Common myeloid progenitor, CD34-positive (primary cell): ENCODE measurements at regions not wholly inside any gene's neighbourhood (a gene's known extent, or its start where the extent isn't known, plus 50 kb on each side); places are given as distances from the start of the nearest gene placed in this dataset.

ENCODE experiments used
- CTCF ChIA-PET: fragments of 350-600 bp; sonication (Branson Sonifier 250); formaldehyde crosslinking; loops from one replicate; lab custom pipeline; 2021; ENCODE audit warnings: antibody characterized with exemption; lab: Charles Lee
- POLR2A ChIA-PET: fragments of 350-600 bp; sonication (Branson Sonifier 250); formaldehyde crosslinking; loops from one replicate; lab custom pipeline; 2021; ENCODE audit warnings: antibody characterized with exemption; lab: Charles Lee
- DNase-seq, 3 donors: peaks; one replicate each; pipeline versions ENCODE4 v3.0.0 to v3.0.0-alpha.2; 2013
- H3K27ac ChIP-seq, 2 experiments: 1 replicate in 1 of 2; 2 replicates in 1 of 2; pipeline ENCODE4 v1.7.0; 2013; ENCODE audit warnings: inconsistent platforms in 2 of 2, low read length in 2 of 2, mild to moderate bottlenecking in 2 of 2, low read depth in 1 of 2, moderate library complexity in 1 of 2; ENCODE audit not compliant: severe bottlenecking in 2 of 2, insufficient read depth in 1 of 2, poor library complexity in 1 of 2
- H3K27me3 ChIP-seq, 5 experiments: replicated peaks in 2 of 5; 1 replicate in 3 of 5; 2 replicates in 2 of 5; pipeline versions ENCODE4 v1.6.1 to v1.7.0; 2013; ENCODE audit warnings: low read length in 4 of 5, mild to moderate bottlenecking in 2 of 5, moderate library complexity in 2 of 5, inconsistent platforms in 1 of 5; ENCODE audit not compliant: insufficient read depth in 5 of 5, control insufficient read depth in 4 of 5
- H3K36me3 ChIP-seq, 4 experiments: 1 replicate in 2 of 4; 2 replicates in 2 of 4; pipeline versions ENCODE4 v1.6.1 to v1.7.0; 2013; ENCODE audit warnings: low read length in 3 of 4, control low read depth in 1 of 4, mild to moderate bottlenecking in 1 of 4; ENCODE audit not compliant: control insufficient read depth in 4 of 4, insufficient read depth in 4 of 4
- H3K4me1 ChIP-seq, 4 experiments: 1 replicate in 3 of 4; 2 replicates in 1 of 4; pipeline versions ENCODE4 v1.6.1 to v1.7.1; 2013; ENCODE audit warnings: low read length in 3 of 4, mild to moderate bottlenecking in 3 of 4, control low read depth in 1 of 4, inconsistent platforms in 1 of 4, moderate library complexity in 1 of 4; ENCODE audit not compliant: control insufficient read depth in 4 of 4, insufficient read depth in 4 of 4; ENCODE audit errors: control extremely low read depth in 1 of 4
- H3K4me3 ChIP-seq, 7 experiments: 1 replicate in 4 of 7; 2 replicates in 3 of 7; pipeline versions ENCODE4 v1.5.1 to v1.7.0; 2013; ENCODE audit warnings: mild to moderate bottlenecking in 7 of 7, low read length in 6 of 7, moderate library complexity in 6 of 7, inconsistent platforms in 2 of 7, low read depth in 2 of 7, control low read depth in 1 of 7; ENCODE audit not compliant: insufficient read depth in 4 of 7, control insufficient read depth in 1 of 7; ENCODE audit errors: extremely low read depth in 1 of 7
- H3K9me3 ChIP-seq, 5 experiments: 1 replicate in 4 of 5; 2 replicates in 1 of 5; pipeline versions ENCODE4 v1.6.1 to v1.7.1; 2013; ENCODE audit warnings: low read length in 4 of 5, mild to moderate bottlenecking in 2 of 5, inconsistent platforms in 1 of 5, low read depth in 1 of 5, moderate library complexity in 1 of 5; ENCODE audit not compliant: control insufficient read depth in 4 of 5, insufficient read depth in 2 of 5; ENCODE audit errors: control extremely low read depth in 1 of 5
- WGBS: methylation state at CpG from one replicate; pipeline ENCODE4 v1.1.5; 2013; ENCODE audit not compliant: insufficient coverage; 5-methylcytosine and 5-hydroxymethylcytosine counted together

- H3K27ac ChIP-seq, result no peak overlapping the region
- POLR2A ChIA-PET, result interaction anchor here (1.0 kb wide), 1 partner anchor 13 kb away, joined by 4 read pairs; no protein-coding TSS in a partner anchor
- WGBS, result 89% methylated on average over 8 of the region's 10 CpGs
- H3K4me3 ChIP-seq, result no peak overlapping the region
- no peaks in the 10 kb centered on the region for H3K27me3 ChIP-seq
- no peaks in the 10 kb centered on the region for H3K36me3 ChIP-seq
- H3K4me1 ChIP-seq, result no peaks in the 10 kb centered on the region
- peaks cover 0 to 4% (median 0%) of the 10 kb centered on the region in 5 experiments for H3K9me3 ChIP-seq
- CTCF ChIA-PET, result interaction anchor here (1.4 kb wide), 1 partner anchor 48 kb away, joined by 3 read pairs; no protein-coding TSS in a partner anchor
- DNase-seq, result no peak
These were observed 223.8 kb downstream of the USP6NL start for GRCh38 chr10:11387551-11388222.

GRCh38 chr10:11387044-11387443 is 224.4 kb downstream of the USP6NL start:
- no peaks in the 10 kb centered on the region for H3K4me1 ChIP-seq
- ChIA-PET CTCF (interaction anchor here (0.7 to 1.4 kb wide), 3 partner anchors 13 to 47 kb away, joined by 3 read pairs; no protein-coding TSS in a partner anchor), POLR2A (interaction anchor here (1.0 kb wide), 1 partner anchor 14 kb away, joined by 4 read pairs; no protein-coding TSS in a partner anchor)
- peaks cover 0 to 4% (median 0%) of the 10 kb centered on the region in 5 experiments for H3K9me3 ChIP-seq
- H3K27me3 ChIP-seq, result no peaks in the 10 kb centered on the region
- no peaks in the 10 kb centered on the region for H3K36me3 ChIP-seq
- WGBS, result 92% methylated on average over 5 of the region's 9 CpGs
- no peak overlapping the region for H3K27ac ChIP-seq
- DNase-seq, result no peak
- H3K4me3 ChIP-seq, result no peak overlapping the region
